Neuronal stem cell (in vitro differentiated cells): ENCODE measurements at regions not wholly inside any gene's neighbourhood (a gene's known extent, or its start where the extent isn't known, plus 50 kb on each side); places are given as distances from the start of the nearest gene placed in this dataset.

Source experiments
- DNase-seq: peaks from one replicate; pipeline ENCODE4 v3.0.0-alpha.2; 2013; ENCODE audit warnings: low spot score
- H2AFZ ChIP-seq: one replicate; pipeline ENCODE4 v1.6.1; 2013; ENCODE audit warnings: mild to moderate bottlenecking, low read length, inconsistent platforms
- H2AK5ac ChIP-seq: 2 replicates; pipeline ENCODE4 v1.6.1; 2013; ENCODE audit warnings: low read depth, mild to moderate bottlenecking, inconsistent platforms, low read length, moderate library complexity, mixed read lengths
- H2BK120ac ChIP-seq: 2 replicates; pipeline ENCODE4 v1.6.1; 2013; ENCODE audit warnings: low read depth, mild to moderate bottlenecking, inconsistent platforms, low read length, moderate library complexity, mixed read lengths
- H2BK12ac ChIP-seq: one replicate; pipeline ENCODE4 v1.6.1; 2013; ENCODE audit warnings: low read length, inconsistent platforms
- H2BK15ac ChIP-seq: 2 replicates; pipeline ENCODE4 v1.6.1; 2013; ENCODE audit warnings: mild to moderate bottlenecking, low read length, inconsistent platforms, mixed read lengths
- H2BK5ac ChIP-seq: one replicate; pipeline ENCODE4 v1.6.1; 2013; ENCODE audit warnings: inconsistent platforms, mild to moderate bottlenecking, low read length, moderate library complexity
- H3K14ac ChIP-seq: one replicate; pipeline ENCODE4 v1.6.1; 2013; ENCODE audit warnings: low read length, inconsistent platforms
- H3K18ac ChIP-seq: 2 replicates; pipeline ENCODE4 v1.6.1; 2013; ENCODE audit warnings: low read length, inconsistent platforms
- H3K23ac ChIP-seq: 2 replicates; pipeline ENCODE4 v1.6.1; 2013; ENCODE audit warnings: low read depth, mild to moderate bottlenecking, mixed read lengths, low read length, inconsistent platforms; ENCODE audit not compliant: poor library complexity
- H3K27ac ChIP-seq: replicated peaks from 3 replicates; pipeline ENCODE4 v1.5.1; 2013; ENCODE audit warnings: low read length, inconsistent platforms
- H3K27me3 ChIP-seq, 3 experiments: 2 replicates each; pipeline ENCODE4 v1.6.1; 2013; ENCODE audit warnings: low read length in 3 of 3, mild to moderate bottlenecking in 2 of 3, inconsistent platforms in 1 of 3, low read depth in 1 of 3, mixed read lengths in 1 of 3, moderate library complexity in 1 of 3; ENCODE audit not compliant: control insufficient read depth in 3 of 3, insufficient read depth in 3 of 3
- H3K36me3 ChIP-seq, 2 donors: replicated peaks in 1 of 2; 2 replicates each; pipeline ENCODE4 v1.6.1; 2013; ENCODE audit warnings: low read length in 2 of 2; ENCODE audit not compliant: control insufficient read depth in 2 of 2, insufficient read depth in 2 of 2
- H3K4ac ChIP-seq: 2 replicates; pipeline ENCODE4 v1.6.1; 2013; ENCODE audit warnings: inconsistent platforms, mild to moderate bottlenecking, low read length, moderate library complexity
- H3K4me1 ChIP-seq, 2 donors: 1 replicate in 1 of 2; 2 replicates in 1 of 2; pipeline ENCODE4 v1.6.1; 2013; ENCODE audit warnings: low read length in 2 of 2, low read depth in 1 of 2; ENCODE audit not compliant: control insufficient read depth in 2 of 2, insufficient read depth in 1 of 2
- H3K4me2 ChIP-seq: one replicate; pipeline ENCODE4 v1.6.1; 2013; ENCODE audit warnings: mild to moderate bottlenecking, low read length, inconsistent platforms; ENCODE audit not compliant: insufficient read depth, poor library complexity, severe bottlenecking
- H3K4me3 ChIP-seq, 2 donors: 2 replicates each; pipeline ENCODE4 v1.5.1; 2013; ENCODE audit warnings: low read length in 2 of 2, mild to moderate bottlenecking in 2 of 2, inconsistent platforms in 1 of 2, moderate library complexity in 1 of 2
- H3K79me1 ChIP-seq: one replicate; pipeline ENCODE4 v1.6.1; 2013; ENCODE audit warnings: low read depth, mild to moderate bottlenecking, inconsistent platforms, low read length, moderate library complexity
- H3K9ac ChIP-seq: one replicate; pipeline ENCODE4 v1.6.1; 2013; ENCODE audit warnings: mild to moderate bottlenecking, low read depth, low read length, inconsistent platforms; ENCODE audit not compliant: poor library complexity
- H3K9me3 ChIP-seq, 2 donors: replicated peaks in 1 of 2; 2 replicates each; pipeline versions ENCODE3 to v1.6.1; 2013; ENCODE audit warnings: low read length in 2 of 2, mild to moderate bottlenecking in 2 of 2, inconsistent platforms in 1 of 2, low read depth in 1 of 2, mixed read lengths in 1 of 2, moderate library complexity in 1 of 2; ENCODE audit not compliant: control insufficient read depth in 2 of 2, insufficient read depth in 1 of 2
- H4K8ac ChIP-seq: one replicate; pipeline ENCODE4 v1.6.1; 2013; ENCODE audit warnings: low read depth, mild to moderate bottlenecking, inconsistent platforms, low read length, moderate library complexity
- H4K91ac ChIP-seq: one replicate; pipeline ENCODE4 v1.6.1; 2013; ENCODE audit warnings: low read length, low read depth, mild to moderate bottlenecking, inconsistent platforms; ENCODE audit not compliant: poor library complexity
- WGBS, 2 donors: extraction: QIAGEN DNeasy Blood & Tissue Kit; methylation state at CpG; one replicate each; pipeline ENCODE4 v1.1.7; 2013; ENCODE audit warnings: missing lambda C conversion rate in 2 of 2, mixed read lengths in 1 of 2; ENCODE audit not compliant: insufficient read length in 2 of 2, insufficient replicate concordance in 1 of 2; ENCODE audit errors: extremely low coverage in 2 of 2; 5-methylcytosine and 5-hydroxymethylcytosine counted together

DNA sequence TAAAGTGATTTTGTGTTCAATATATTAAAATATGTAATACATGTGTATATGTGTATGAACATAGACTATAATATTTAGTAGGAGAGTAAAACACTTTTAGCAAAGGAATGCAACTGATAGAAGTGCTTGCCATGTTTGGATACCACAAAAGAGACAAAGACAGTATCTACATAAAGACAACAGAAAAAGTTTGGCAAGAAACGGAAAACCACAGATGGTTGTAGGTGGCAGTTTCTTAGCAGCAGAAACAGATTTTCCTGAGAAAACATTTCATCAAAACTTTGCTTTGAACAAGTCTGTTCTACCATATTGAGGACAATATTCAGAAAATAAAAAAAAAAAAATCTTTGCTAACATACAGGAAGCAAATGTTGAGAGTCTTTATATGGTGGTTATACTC, 1560.4 kb upstream of the GBE1 start:
- no peak overlapping the region for H2BK5ac ChIP-seq
- H3K4me1 ChIP-seq, result no peaks in the 10 kb centered on the region
- H3K36me3 ChIP-seq, result no peaks in the 10 kb centered on the region
- no peak for DNase-seq
- no peaks in the 10 kb centered on the region for H3K27me3 ChIP-seq
- H3K18ac ChIP-seq, result no peak overlapping the region
- H3K4me2 ChIP-seq, result no peak overlapping the region
- no peak overlapping the region for H3K23ac ChIP-seq
- no peak overlapping the region for H3K14ac ChIP-seq
- no peak overlapping the region for H3K4ac ChIP-seq
- no peak overlapping the region for H3K27ac ChIP-seq
- H2BK120ac ChIP-seq, result no peak overlapping the region
- peaks cover 0 to 2% of the 10 kb centered on the region in 2 donors for H3K9me3 ChIP-seq
- WGBS, 2 donors, result no CpG with 5 or more reads among the region's 1 CpG
- H4K8ac ChIP-seq, result no peak overlapping the region
- H2AFZ ChIP-seq, result no peak overlapping the region
- no peak overlapping the region for H2BK15ac ChIP-seq
- no peak overlapping the region for H2BK12ac ChIP-seq
- no peaks in the 10 kb centered on the region for H3K79me1 ChIP-seq
- no peak overlapping the region for H3K9ac ChIP-seq
- no peak overlapping the region for H3K4me3 ChIP-seq
- no peak overlapping the region for H4K91ac ChIP-seq
- no peak overlapping the region for H2AK5ac ChIP-seq

DNA sequence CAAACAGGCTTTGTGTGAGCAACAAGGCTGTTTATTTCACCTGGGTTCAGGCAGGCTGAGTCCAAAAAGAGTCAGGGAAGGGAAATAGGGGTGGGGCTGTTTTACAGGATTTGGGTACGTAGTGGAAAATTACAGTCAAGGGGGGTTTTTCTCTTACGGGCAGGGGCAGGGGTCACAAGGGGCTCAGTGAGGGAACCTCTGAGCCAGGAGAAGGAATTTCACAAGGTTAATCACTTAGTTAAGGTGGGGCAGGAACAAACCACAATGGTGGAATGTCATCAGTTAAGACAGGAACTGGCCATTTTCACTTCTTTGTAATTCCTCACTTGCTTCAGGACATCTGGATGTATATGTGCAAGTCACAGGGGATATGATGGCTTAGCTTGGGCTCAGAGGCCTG, 1592.8 kb upstream of the GBE1 start:
- DNase-seq, result no peak
- no peak overlapping the region for H2BK5ac ChIP-seq
- H2AFZ ChIP-seq, result no peak overlapping the region
- no CpG with 5 or more reads among the region's 2 CpGs for WGBS, 2 donors
- H2BK15ac ChIP-seq, result no peak overlapping the region
- H3K4ac ChIP-seq, result no peak overlapping the region
- no peaks in the 10 kb centered on the region for H3K79me1 ChIP-seq
- H2BK12ac ChIP-seq, result no peak overlapping the region
- H3K4me2 ChIP-seq, result no peak overlapping the region
- no peak overlapping the region for H3K27ac ChIP-seq
- H3K9ac ChIP-seq, result no peak overlapping the region
- H3K18ac ChIP-seq, result no peak overlapping the region
- H3K23ac ChIP-seq, result no peak overlapping the region
- H2BK120ac ChIP-seq, result no peak overlapping the region
- H4K8ac ChIP-seq, result no peak overlapping the region
- H4K91ac ChIP-seq, result no peak overlapping the region
- no peak overlapping the region for H2AK5ac ChIP-seq
- peaks cover 0 to 2% of the 10 kb centered on the region in 2 donors for H3K9me3 ChIP-seq
- H3K4me3 ChIP-seq, result no peak overlapping the region
- H3K4me1 ChIP-seq, result no peaks in the 10 kb centered on the region
- no peak overlapping the region for H3K14ac ChIP-seq
- H3K36me3 ChIP-seq, result no peaks in the 10 kb centered on the region
- no peaks in the 10 kb centered on the region for H3K27me3 ChIP-seq

DNA sequence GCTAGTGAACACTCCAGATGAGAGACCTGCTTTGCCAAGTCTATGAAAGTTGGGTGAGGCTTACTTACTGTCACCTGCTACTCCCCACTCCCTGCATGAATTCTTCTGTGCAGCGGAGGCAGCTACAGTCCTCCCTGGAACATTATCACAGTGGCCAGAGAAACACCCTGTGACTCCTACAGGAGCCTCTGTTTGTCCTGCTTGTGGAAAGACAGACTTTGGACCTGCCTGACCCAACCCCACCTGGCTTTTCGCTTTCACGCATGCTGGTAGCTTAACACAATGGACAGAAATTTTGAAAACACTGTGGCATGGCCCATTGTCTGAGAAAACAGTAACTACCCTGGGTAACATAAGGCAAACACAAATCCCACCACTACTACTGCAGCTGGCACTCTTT, 1565.5 kb upstream of the CADM2 start:
- no peak overlapping the region for H2BK120ac ChIP-seq
- H3K9me3 ChIP-seq, result no peaks in the 10 kb centered on the region
- no peak for DNase-seq
- H3K27ac ChIP-seq, result no peak overlapping the region
- no peak overlapping the region for H4K91ac ChIP-seq
- no peaks in the 10 kb centered on the region for H3K36me3 ChIP-seq
- no peak overlapping the region for H3K4me2 ChIP-seq
- H3K79me1 ChIP-seq, result no peaks in the 10 kb centered on the region
- no peak overlapping the region for H4K8ac ChIP-seq
- H2AK5ac ChIP-seq, result no peak overlapping the region
- H3K14ac ChIP-seq, result no peak overlapping the region
- H2BK12ac ChIP-seq, result no peak overlapping the region
- no CpG with 5 or more reads among the region's 3 CpGs for WGBS, 2 donors
- no peak overlapping the region for H3K4ac ChIP-seq
- H3K23ac ChIP-seq, result no peak overlapping the region
- no peak overlapping the region for H2BK15ac ChIP-seq
- H2AFZ ChIP-seq, result no peak overlapping the region
- H2BK5ac ChIP-seq, result no peak overlapping the region
- H3K27me3 ChIP-seq, result no peaks in the 10 kb centered on the region
- no peak overlapping the region for H3K4me3 ChIP-seq
- H3K9ac ChIP-seq, result no peak overlapping the region
- H3K18ac ChIP-seq, result peak overlapping the region; percentile 42
- no peaks in the 10 kb centered on the region for H3K4me1 ChIP-seq

DNA sequence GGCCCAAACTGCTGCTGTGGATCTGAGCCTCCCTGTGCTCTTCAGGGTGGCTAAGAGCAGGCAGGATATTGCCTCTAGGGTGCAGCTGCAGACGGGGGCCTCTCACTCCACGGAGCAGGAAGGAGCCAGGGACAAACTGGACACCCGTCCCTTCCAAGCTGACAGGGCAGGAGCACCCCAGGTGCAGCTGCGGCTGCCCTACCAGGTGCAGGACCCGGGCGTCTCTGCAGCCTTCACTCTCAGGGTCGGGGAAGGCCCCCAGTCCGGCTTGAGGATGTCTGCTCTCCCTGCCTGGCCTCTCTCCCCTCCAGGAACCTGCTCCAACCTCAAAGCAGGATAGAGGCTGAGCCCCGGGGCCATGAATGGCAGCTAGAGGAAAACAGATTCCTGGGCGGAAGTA, 1554.9 kb upstream of the CADM2 start:
- no peak overlapping the region for H2AFZ ChIP-seq
- H2BK5ac ChIP-seq, result no peak overlapping the region
- H3K27me3 ChIP-seq, result no peaks in the 10 kb centered on the region
- no peak overlapping the region for H3K9ac ChIP-seq
- peak overlapping the region; percentile 8 for H3K18ac ChIP-seq
- H2BK15ac ChIP-seq, result no peak overlapping the region
- no peak overlapping the region for H4K8ac ChIP-seq
- WGBS, 2 donors, result no CpG with 5 or more reads among the region's 10 CpGs
- H4K91ac ChIP-seq, result no peak overlapping the region
- no peaks in the 10 kb centered on the region for H3K79me1 ChIP-seq
- no peak overlapping the region for H3K27ac ChIP-seq
- no peak overlapping the region for H2BK12ac ChIP-seq
- H3K9me3 ChIP-seq, result no peaks in the 10 kb centered on the region
- no peak overlapping the region for H3K4me2 ChIP-seq
- no peaks in the 10 kb centered on the region for H3K36me3 ChIP-seq
- H3K23ac ChIP-seq, result no peak overlapping the region
- H3K4me3 ChIP-seq, result no peak overlapping the region
- H3K4ac ChIP-seq, result no peak overlapping the region
- H2AK5ac ChIP-seq, result no peak overlapping the region
- no peak overlapping the region for H2BK120ac ChIP-seq
- no peak for DNase-seq
- H3K4me1 ChIP-seq, result no peaks in the 10 kb centered on the region
- no peak overlapping the region for H3K14ac ChIP-seq
